OCI-LY7 (cell line): ENCODE measurements at regions not wholly inside any gene's neighbourhood (a gene's known extent, or its start where the extent isn't known, plus 50 kb on each side); places are given as distances from the start of the nearest gene placed in this dataset.

Experiments used
- BruUV-seq: library from RNA; stranded (reverse); fragments of 400-500 nt; replicated peaks from 2 replicates; lab custom pipeline; 2021; lab: Mats Ljungman, UMichigan
- CTCF ChIA-PET: fragments of 300-600 bp; sonication (Branson Sonifier 250); formaldehyde crosslinking; loops from one replicate; lab custom pipeline; 2022; ENCODE audit warnings: antibody characterized with exemption; ENCODE audit not compliant: unreplicated experiment; lab: Charles Lee
- POLR2A ChIA-PET: fragments of 300-600 bp; sonication (Branson Sonifier 250); formaldehyde crosslinking; loops from one replicate; lab custom pipeline; 2022; ENCODE audit warnings: antibody characterized with exemption; lab: Charles Lee
- DNase-seq: peaks from one replicate; pipeline ENCODE4 v3.0.0-alpha.2; 2015; ENCODE audit warnings: low spot score
- H2AFZ ChIP-seq: fragments of 200-600 bp; sonication (generic), shearing (Covaris generic); 2 replicates; pipeline ENCODE4 v1.6.1; 2014; ENCODE audit warnings: mild to moderate bottlenecking, antibody characterized with exemption, low read length, moderate library complexity
- H3K27ac ChIP-seq: fragments of 200-600 bp; sonication (generic); 2 replicates; pipeline ENCODE4 v1.5.1; 2014; ENCODE audit warnings: mixed run types, low read depth, mild to moderate bottlenecking, moderate library complexity, low read length, inconsistent platforms; ENCODE audit not compliant: poor library complexity, severe bottlenecking
- H3K36me3 ChIP-seq: fragments of 200-600 bp; sonication (generic); 2 replicates; pipeline ENCODE4 v1.6.1; 2014; ENCODE audit warnings: mild to moderate bottlenecking, antibody characterized with exemption, low read length, moderate library complexity, mixed read lengths; ENCODE audit not compliant: insufficient read depth
- H3K4me1 ChIP-seq: fragments of 200-600 bp; sonication (generic); 2 replicates; pipeline ENCODE4 v1.5.1; 2014; ENCODE audit warnings: mild to moderate bottlenecking, low read length; ENCODE audit not compliant: insufficient read depth, poor library complexity, severe bottlenecking
- H3K4me2 ChIP-seq: fragments of 200-600 bp; sonication (generic); 2 replicates; pipeline ENCODE4 v1.6.1; 2014; ENCODE audit warnings: mild to moderate bottlenecking, low read length
- H3K4me3 ChIP-seq: fragments of 200-600 bp; sonication (generic); 2 replicates; pipeline ENCODE4 v1.5.1; 2014; ENCODE audit warnings: mild to moderate bottlenecking, low read depth, low read length; ENCODE audit not compliant: poor library complexity, severe bottlenecking
- H3K79me2 ChIP-seq: fragments of 200-600 bp; sonication (generic); 2 replicates; pipeline ENCODE4 v1.6.1; 2016; ENCODE audit warnings: low read depth, mild to moderate bottlenecking, low read length, moderate library complexity, mixed read lengths; ENCODE audit not compliant: insufficient read depth
- H3K9me2 ChIP-seq: fragments of 200-600 bp; sonication (generic); 2 replicates; pipeline ENCODE4 v1.6.1; 2016; ENCODE audit warnings: mild to moderate bottlenecking, low read length, mixed read lengths; ENCODE audit not compliant: insufficient read depth
- H3K9me3 ChIP-seq: fragments of 200-600 bp; sonication (generic); 2 replicates; pipeline ENCODE4 v1.6.1; 2014; ENCODE audit warnings: mild to moderate bottlenecking, mixed run types, low read length, mixed read lengths
- H4K20me1 ChIP-seq: fragments of 200-600 bp; sonication (generic); 2 replicates; pipeline ENCODE4 v1.6.1; 2014; ENCODE audit warnings: mild to moderate bottlenecking, antibody characterized with exemption, low read length, moderate library complexity, mixed read lengths; ENCODE audit not compliant: insufficient read depth
- CTCF ChIP-seq: fragments of 200-600 bp; sonication (generic); conservative IDR thresholded peaks from 2 replicates; pipeline ENCODE4 v1.5.1; 2014; ENCODE audit warnings: mild to moderate bottlenecking, antibody characterized with exemption, low read length, moderate library complexity, mixed read lengths
- EZH2phosphoT487 ChIP-seq: fragments of 200-600 bp; sonication (generic); IDR thresholded peaks from 2 replicates; pipeline ENCODE4 v1.6.1; 2018; ENCODE audit warnings: low read depth, borderline replicate concordance, mild to moderate bottlenecking, mixed run types, antibody characterized with exemption, low read length, moderate library complexity, mixed read lengths
- intact Hi-C: fragments of 100-400 bp; cut with micrococcal nuclease; formaldehyde crosslinking; loops from one replicate; pipeline ENCODE4 v1.10.0; 2022; ENCODE audit not compliant: unreplicated experiment

- no peak for DNase-seq
- Histone ChIP-seq H3K9me3 (no peaks in the 10 kb centered on the region), H3K79me2 (no peaks in the 10 kb centered on the region), H3K4me3 (no peak overlapping the region), H2AFZ (no peak overlapping the region), H3K4me1 (no peaks in the 10 kb centered on the region), H4K20me1 (no peaks in the 10 kb centered on the region), H3K4me2 (no peak overlapping the region), H3K36me3 (no peaks in the 10 kb centered on the region), H3K9me2 (no peaks in the 10 kb centered on the region), H3K27ac (no peak overlapping the region)
- TF ChIP-seq CTCF = no peak
- no peak for TF ChIP-seq EZH2phosphoT487
- POLR2A ChIA-PET = interaction anchor here (0.9 to 2.2 kb wide), 2 partner anchors 12 to 190 kb away, joined by 3 to 5 read pairs; no protein-coding TSS in a partner anchor
- BruUV-seq = no TSS peak
- intact Hi-C loops = no loop called here
- CTCF ChIA-PET = no interaction called here
Measured at GRCh38 chr10:53153831-53154230, 381.2 kb upstream of the MBL2 start.

GRCh38 chr10:53140506-53140905 lies 367.9 kb upstream of the MBL2 start:
- Histone ChIP-seq H3K79me2 (no peaks in the 10 kb centered on the region), H3K4me3 (no peak overlapping the region), H3K9me2 (no peaks in the 10 kb centered on the region), H3K9me3 (no peaks in the 10 kb centered on the region), H3K36me3 (no peaks in the 10 kb centered on the region), H3K4me1 (no peaks in the 10 kb centered on the region), H3K4me2 (no peak overlapping the region), H2AFZ (no peak overlapping the region), H3K27ac (no peak overlapping the region), H4K20me1 (no peaks in the 10 kb centered on the region)
- TF ChIP-seq CTCF = no peak
- TF ChIP-seq EZH2phosphoT487 = no peak
- DNase-seq = no peak
- CTCF ChIA-PET = no interaction called here
- intact Hi-C loops = no loop called here
- POLR2A ChIA-PET = no interaction called here
- BruUV-seq = no TSS peak

- no peaks in the 10 kb centered on the region for H3K9me3 ChIP-seq
- no TSS peak for BruUV-seq
- intact Hi-C loops = no loop called here
Measured at GRCh38 chr10:53135897-53136253, 363.3 kb upstream of the MBL2 start.

More at GRCh38 chr10:53135897-53136253, 363.3 kb upstream of the MBL2 start:
- no peaks in the 10 kb centered on the region for H3K79me2 ChIP-seq
- H2AFZ ChIP-seq = no peak overlapping the region
- no peak overlapping the region for H3K4me2 ChIP-seq
- POLR2A ChIA-PET = no interaction called here
- CTCF ChIA-PET = no interaction called here
- no peak overlapping the region for H3K4me3 ChIP-seq
- no peak for DNase-seq
- TF ChIP-seq EZH2phosphoT487 (no peak), CTCF (no peak)
- H3K9me2 ChIP-seq = no peaks in the 10 kb centered on the region
- no peaks in the 10 kb centered on the region for H4K20me1 ChIP-seq
- H3K27ac ChIP-seq = no peak overlapping the region
- no peaks in the 10 kb centered on the region for H3K36me3 ChIP-seq
- H3K4me1 ChIP-seq = no peaks in the 10 kb centered on the region
